ENCODE measurements at regions not wholly inside any gene's neighbourhood (a gene's known extent, or its start where the extent isn't known, plus 50 kb on each side); places are given as distances from the start of the nearest gene placed in this dataset.

DNA sequence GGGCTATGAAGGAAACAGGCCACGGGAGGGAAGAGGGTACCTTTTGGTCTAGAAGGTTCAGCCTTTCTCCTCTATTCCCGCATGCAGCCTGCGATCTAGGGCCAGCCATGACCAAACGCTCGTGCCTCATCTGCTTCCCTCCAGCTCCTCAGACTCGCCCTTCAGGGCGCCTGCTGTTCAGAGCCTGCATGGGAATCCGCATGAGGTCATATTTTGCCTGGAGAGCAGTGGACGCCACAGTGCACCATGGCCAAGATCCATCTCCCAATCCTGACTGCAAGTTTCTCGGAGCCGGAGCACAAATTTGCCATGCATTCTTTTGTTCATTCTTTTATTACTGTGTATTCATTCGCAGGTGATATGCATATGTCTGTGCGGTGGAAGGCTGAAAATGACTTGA lies 608.1 kb downstream of the QKI start:
- Histone ChIP-seq H3K27ac (no peak overlapping the region), H3K36me3 (no peaks in the 10 kb centered on the region), H3K4me3 (no peak overlapping the region), H3K9me3 (no peaks in the 10 kb centered on the region), H3K4me1 (no peaks in the 10 kb centered on the region), H3K27me3 (no peaks in the 10 kb centered on the region)
- in situ Hi-C loops (cut with MboI; ENCODE audit: low pct_ligation_motif_present in 1 of 4, low pct_unique_long_range_greater_than_20kb in 1 of 4, low sequenced_read_pairs in 3 of 4): no loop called here
- DNase-seq: no peak
- TF ChIP-seq, protein P1, sequence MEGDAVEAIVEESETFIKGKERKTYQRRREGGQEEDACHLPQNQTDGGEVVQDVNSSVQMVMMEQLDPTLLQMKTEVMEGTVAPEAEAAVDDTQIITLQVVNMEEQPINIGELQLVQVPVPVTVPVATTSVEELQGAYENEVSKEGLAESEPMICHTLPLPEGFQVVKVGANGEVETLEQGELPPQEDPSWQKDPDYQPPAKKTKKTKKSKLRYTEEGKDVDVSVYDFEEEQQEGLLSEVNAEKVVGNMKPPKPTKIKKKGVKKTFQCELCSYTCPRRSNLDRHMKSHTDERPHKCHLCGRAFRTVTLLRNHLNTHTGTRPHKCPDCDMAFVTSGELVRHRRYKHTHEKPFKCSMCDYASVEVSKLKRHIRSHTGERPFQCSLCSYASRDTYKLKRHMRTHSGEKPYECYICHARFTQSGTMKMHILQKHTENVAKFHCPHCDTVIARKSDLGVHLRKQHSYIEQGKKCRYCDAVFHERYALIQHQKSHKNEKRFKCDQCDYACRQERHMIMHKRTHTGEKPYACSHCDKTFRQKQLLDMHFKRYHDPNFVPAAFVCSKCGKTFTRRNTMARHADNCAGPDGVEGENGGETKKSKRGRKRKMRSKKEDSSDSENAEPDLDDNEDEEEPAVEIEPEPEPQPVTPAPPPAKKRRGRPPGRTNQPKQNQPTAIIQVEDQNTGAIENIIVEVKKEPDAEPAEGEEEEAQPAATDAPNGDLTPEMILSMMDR (IDR thresholded peaks at IDR 0.05): no peak
- no peak for TF ChIP-seq EP300 (IDR thresholded peaks at IDR 0.05; ENCODE audit: low read depth)
- TF ChIP-seq POLR2AphosphoS5 (IDR thresholded peaks at IDR 0.05): no peak
- no peak for TF ChIP-seq POLR2A (IDR thresholded peaks at IDR 0.05)
- intact Hi-C loops (cut with DNase I; ENCODE audit: low total_unique reads): no loop called here
- 78 to 93% methylated on average over 8 to 13 of the region's 13 CpGs for WGBS, 2 donors (ENCODE audit: low coverage in 1 of 2)

DNA sequence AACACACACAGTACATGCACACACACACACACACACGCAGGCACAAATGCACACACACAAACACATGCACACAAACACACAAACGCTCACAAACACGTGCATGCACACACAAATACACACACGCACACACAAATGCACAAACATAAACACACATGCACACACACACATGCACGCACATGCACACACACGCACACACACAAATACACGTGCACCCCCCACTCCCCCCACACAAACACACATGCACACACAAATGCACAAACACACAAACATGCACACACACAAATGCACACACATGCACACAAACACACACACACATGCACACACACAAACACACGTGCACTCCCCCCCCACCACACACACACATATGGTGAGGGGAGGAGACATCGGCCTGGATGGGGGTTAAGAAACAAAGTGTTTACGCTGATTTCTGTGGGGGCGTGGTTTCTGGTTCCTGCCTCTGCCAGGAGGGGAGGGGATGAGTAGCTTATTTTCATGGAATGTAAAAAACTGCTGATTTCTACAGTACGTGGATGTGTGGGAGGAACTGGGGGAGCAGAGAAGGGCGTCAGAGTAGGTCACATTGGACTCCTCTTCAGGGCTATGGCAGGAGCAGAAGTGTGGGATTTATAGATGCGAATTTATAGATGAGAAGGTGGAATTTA lies 607.2 kb downstream of the QKI start:
- intact Hi-C loops (cut with DNase I; ENCODE audit: low total_unique reads): no loop called here
- H3K9me3 ChIP-seq: no peaks in the 10 kb centered on the region
- no peaks in the 10 kb centered on the region for H3K4me1 ChIP-seq
- no peak overlapping the region for H3K4me3 ChIP-seq
- H3K27me3 ChIP-seq: no peaks in the 10 kb centered on the region
- no peak for DNase-seq
- H3K27ac ChIP-seq: no peak overlapping the region
- H3K36me3 ChIP-seq: no peaks in the 10 kb centered on the region
- TF ChIP-seq, protein P1 (IDR thresholded peaks at IDR 0.05): no peak
- TF ChIP-seq POLR2AphosphoS5 (IDR thresholded peaks at IDR 0.05): no peak
- no peak for TF ChIP-seq EP300 (IDR thresholded peaks at IDR 0.05; ENCODE audit: low read depth)
- no peak for TF ChIP-seq POLR2A (IDR thresholded peaks at IDR 0.05)
- WGBS, 2 donors (ENCODE audit: low coverage in 1 of 2): 55 to 70% methylated on average over 5 to 14 of the region's 14 CpGs
- in situ Hi-C loops (cut with MboI; ENCODE audit: low pct_ligation_motif_present in 1 of 4, low pct_unique_long_range_greater_than_20kb in 1 of 4, low sequenced_read_pairs in 3 of 4): no loop called here

DNA sequence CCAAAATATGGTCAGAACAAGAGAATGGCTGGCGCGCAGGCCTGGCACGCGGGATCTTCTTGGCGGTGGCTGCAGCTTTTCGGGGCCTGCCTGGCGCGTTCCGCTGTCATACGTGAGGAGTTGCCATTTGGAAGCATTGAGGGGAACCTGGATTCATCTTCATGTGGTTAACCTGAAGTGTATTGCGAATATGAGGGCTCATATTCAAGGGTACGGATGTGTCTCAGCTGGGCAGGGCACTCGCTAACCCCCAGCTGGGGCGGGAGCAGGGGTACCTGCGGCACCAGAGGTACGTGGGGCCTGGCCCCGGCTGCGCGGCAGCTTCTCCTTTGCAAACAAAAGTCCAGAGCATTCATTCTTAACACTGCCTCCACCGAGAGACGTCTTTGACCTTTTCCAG lies 605.6 kb downstream of the QKI start:
- WGBS, 2 donors (ENCODE audit: low coverage in 1 of 2): 91 to 92% methylated on average over 11 to 21 of the region's 21 CpGs
- intact Hi-C loops (cut with DNase I; ENCODE audit: low total_unique reads) (no loop called here), in situ Hi-C loops (cut with MboI; ENCODE audit: low pct_ligation_motif_present in 1 of 4, low pct_unique_long_range_greater_than_20kb in 1 of 4, low sequenced_read_pairs in 3 of 4) (no loop called here)
- no peaks in the 10 kb centered on the region for H3K9me3 ChIP-seq
- H3K27ac ChIP-seq: no peak overlapping the region
- H3K36me3 ChIP-seq: no peaks in the 10 kb centered on the region
- H3K4me3 ChIP-seq: no peak overlapping the region
- no peak for DNase-seq
- TF ChIP-seq POLR2A (IDR thresholded peaks at IDR 0.05): no peak
- TF ChIP-seq POLR2AphosphoS5 (IDR thresholded peaks at IDR 0.05): no peak
- TF ChIP-seq EP300 (IDR thresholded peaks at IDR 0.05; ENCODE audit: low read depth): no peak
- TF ChIP-seq, protein P1 (IDR thresholded peaks at IDR 0.05): no peak
- H3K4me1 ChIP-seq: no peaks in the 10 kb centered on the region
- H3K27me3 ChIP-seq: no peaks in the 10 kb centered on the region

DNA sequence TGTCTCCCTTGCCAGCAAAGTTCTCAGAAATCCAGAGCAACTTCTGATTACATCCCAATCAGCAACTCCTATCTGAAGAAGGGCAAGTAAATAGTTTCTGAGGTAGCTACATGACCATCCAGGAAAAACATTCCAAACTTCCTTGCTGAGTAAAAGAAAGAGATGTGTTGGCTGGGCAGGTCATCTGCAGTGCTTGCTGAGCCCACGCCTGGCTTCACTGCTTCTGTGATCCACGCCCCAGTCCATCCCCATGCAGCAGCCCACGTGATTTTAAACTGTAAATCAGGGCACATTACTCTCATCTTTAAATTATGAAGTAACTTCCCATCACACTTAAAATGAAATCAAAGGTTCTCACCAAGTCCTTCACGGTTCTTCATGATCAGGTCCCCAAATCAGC lies 603.6 kb downstream of the QKI start:
- Histone ChIP-seq H3K4me1 (no peaks in the 10 kb centered on the region), H3K4me3 (no peak overlapping the region), H3K36me3 (no peaks in the 10 kb centered on the region), H3K9me3 (no peaks in the 10 kb centered on the region), H3K27ac (no peak overlapping the region), H3K27me3 (no peaks in the 10 kb centered on the region)
- DNase-seq: no peak
- 58% methylated on average over 4 of the region's 4 CpGs; no CpG with 5 or more reads in 1 of the 2 donors for WGBS, 2 donors (ENCODE audit: low coverage in 1 of 2)
- no peak for TF ChIP-seq POLR2AphosphoS5 (IDR thresholded peaks at IDR 0.05)
- TF ChIP-seq, protein P1 (IDR thresholded peaks at IDR 0.05): no peak
- TF ChIP-seq POLR2A (IDR thresholded peaks at IDR 0.05): no peak
- no peak for TF ChIP-seq EP300 (IDR thresholded peaks at IDR 0.05; ENCODE audit: low read depth)
- in situ Hi-C loops (cut with MboI; ENCODE audit: low pct_ligation_motif_present in 1 of 4, low pct_unique_long_range_greater_than_20kb in 1 of 4, low sequenced_read_pairs in 3 of 4): no loop called here
- intact Hi-C loops (cut with DNase I; ENCODE audit: low total_unique reads): no loop called here
